B cell (primary cell): ENCODE measurements at regions not wholly inside any gene's neighbourhood (a gene's known extent, or its start where the extent isn't known, plus 50 kb on each side); places are given as distances from the start of the nearest gene placed in this dataset.

Experiments used
- ATAC-seq: fragments of 200-7000 bp; cut with Tn5 transposase; one replicate; pipeline ENCODE4 v1.10.0; 2021; ENCODE audit warnings: low read depth, mild to moderate bottlenecking, moderate number of reproducible peaks, moderate library complexity
- CTCF ChIA-PET: fragments of 350-600 bp; sonication (Branson Sonifier 250); formaldehyde crosslinking; loops from one replicate; lab custom pipeline; 2021; ENCODE audit warnings: antibody characterized with exemption, inconsistent platforms; lab: Charles Lee
- POLR2A ChIA-PET: fragments of 350-600 bp; sonication (Branson Sonifier 250); formaldehyde crosslinking; loops from one replicate; lab custom pipeline; 2021; ENCODE audit warnings: antibody characterized with exemption; lab: Charles Lee
- DNase-seq: peaks from one replicate; pipeline ENCODE4 v3.0.0; 2013
- H2AFZ ChIP-seq: 2 replicates; pipeline ENCODE4 v1.6.1; 2012; ENCODE audit warnings: mild to moderate bottlenecking, low read depth, low read length; ENCODE audit not compliant: insufficient read depth, poor library complexity, severe bottlenecking
- H3K27ac ChIP-seq, 2 donors: 1 replicate in 1 of 2; 2 replicates in 1 of 2; pipeline ENCODE4 v1.5.1; 2012 to 2013; ENCODE audit warnings: low read length in 2 of 2, mild to moderate bottlenecking in 2 of 2, moderate library complexity in 1 of 2
- H3K27me3 ChIP-seq, 4 experiments: fragments of 200-600 bp in 1 of 4; sonication (generic) in 1 of 4; replicated peaks in 1 of 4; 1 replicate in 2 of 4; 2 replicates in 2 of 4; pipeline versions ENCODE4 v1.6.1 to v1.7.0; 2013 to 2016; ENCODE audit warnings: low read length in 3 of 4, mild to moderate bottlenecking in 2 of 4, mixed read lengths in 1 of 4, moderate library complexity in 1 of 4; ENCODE audit not compliant: insufficient read depth in 4 of 4, control insufficient read depth in 3 of 4; ENCODE audit errors: control extremely low read depth in 1 of 4
- H3K36me3 ChIP-seq, 2 experiments: replicated peaks in 1 of 2; 1 replicate in 1 of 2; 2 replicates in 1 of 2; pipeline versions ENCODE4 v1.6.1 to v1.7.1; 2013; ENCODE audit warnings: low read length in 1 of 2; ENCODE audit not compliant: insufficient read depth in 2 of 2, control insufficient read depth in 1 of 2; ENCODE audit errors: control extremely low read depth in 1 of 2, extremely low read depth in 1 of 2
- H3K4me1 ChIP-seq, 2 donors: fragments of 200-600 bp in 1 of 2; sonication (generic) in 1 of 2; 1 replicate in 1 of 2; 2 replicates in 1 of 2; pipeline versions ENCODE4 v1.5.1 to v1.6.1; 2013 to 2017; ENCODE audit warnings: low read length in 2 of 2; ENCODE audit not compliant: control insufficient read depth in 2 of 2, insufficient read depth in 2 of 2
- H3K4me2 ChIP-seq: replicated peaks from 2 replicates; pipeline ENCODE3; 2012; ENCODE audit warnings: mild to moderate bottlenecking, low read depth, low read length; ENCODE audit not compliant: poor library complexity, severe bottlenecking
- H3K4me3 ChIP-seq, 5 experiments: fragments of 200-600 bp in 1 of 5; sonication (generic) in 1 of 5; 1 replicate in 3 of 5; 2 replicates in 2 of 5; pipeline versions ENCODE4 v1.5.1 to v1.7.0; 2011 to 2016; ENCODE audit warnings: low read length in 4 of 5, mild to moderate bottlenecking in 4 of 5, low read depth in 2 of 5, control low read depth in 1 of 5, moderate library complexity in 1 of 5; ENCODE audit not compliant: insufficient read depth in 1 of 5; ENCODE audit errors: control extremely low read depth in 1 of 5, extremely low read depth in 1 of 5
- H3K79me2 ChIP-seq: fragments of 200-600 bp; sonication (generic); one replicate; pipeline ENCODE4 v1.6.0; 2016; ENCODE audit warnings: low read length; ENCODE audit not compliant: control insufficient read depth, insufficient read depth
- H3K9ac ChIP-seq: fragments of 200-600 bp; sonication (generic); 2 replicates; pipeline ENCODE4 v1.6.1; 2017; ENCODE audit warnings: mild to moderate bottlenecking, low read length, moderate library complexity
- H3K9me3 ChIP-seq, 3 donors: one replicate each; pipeline versions ENCODE4 v1.6.1 to v1.7.1; 2013; ENCODE audit warnings: low read length in 2 of 3; ENCODE audit not compliant: control insufficient read depth in 2 of 3, insufficient read depth in 1 of 3; ENCODE audit errors: control extremely low read depth in 1 of 3
- H4K20me1 ChIP-seq: 2 replicates; pipeline ENCODE4 v1.6.0; 2012; ENCODE audit warnings: mild to moderate bottlenecking, low read length; ENCODE audit not compliant: insufficient read depth, control insufficient read depth, poor library complexity, severe bottlenecking
- H3K27ac Mint-ChIP-seq: one replicate; pipeline ENCODE4 v1.8.0; 2021; ENCODE audit warnings: mixed read lengths
- H3K27me3 Mint-ChIP-seq: one replicate; pipeline ENCODE4 v1.8.0; 2021; ENCODE audit warnings: mixed read lengths
- H3K4me1 Mint-ChIP-seq: one replicate; pipeline ENCODE4 v1.8.0; 2021; ENCODE audit warnings: mixed read lengths
- H3K4me3 Mint-ChIP-seq: one replicate; pipeline ENCODE4 v1.8.0; 2021; ENCODE audit warnings: mixed read lengths
- H3K9me3 Mint-ChIP-seq: one replicate; pipeline ENCODE4 v1.8.0; 2022; ENCODE audit warnings: mixed read lengths; ENCODE audit not compliant: insufficient read depth
- EZH2 ChIP-seq: IDR thresholded peaks from 2 replicates; pipeline ENCODE4 v1.6.1; 2012; ENCODE audit warnings: borderline replicate concordance, low read depth, mild to moderate bottlenecking, moderate library complexity, low read length; ENCODE audit not compliant: insufficient read depth, poor library complexity, severe bottlenecking
- WGBS: methylation state at CpG from one replicate; pipeline ENCODE4 v1.1.5; 2013; ENCODE audit warnings: missing lambda C conversion rate; ENCODE audit not compliant: insufficient coverage; 5-methylcytosine and 5-hydroxymethylcytosine counted together
- intact Hi-C: fragments of 100-400 bp; cut with micrococcal nuclease; formaldehyde crosslinking; loops from one replicate; pipeline ENCODE4 v1.10.0; 2022
- TF ChIP-seq, protein P1 (sequence below): fragments of 200-600 bp; IDR thresholded peaks from one replicate; pipeline ENCODE4 v1.8.0; 2022; ENCODE audit warnings: antibody characterized with exemption, mild to moderate bottlenecking

DNA sequence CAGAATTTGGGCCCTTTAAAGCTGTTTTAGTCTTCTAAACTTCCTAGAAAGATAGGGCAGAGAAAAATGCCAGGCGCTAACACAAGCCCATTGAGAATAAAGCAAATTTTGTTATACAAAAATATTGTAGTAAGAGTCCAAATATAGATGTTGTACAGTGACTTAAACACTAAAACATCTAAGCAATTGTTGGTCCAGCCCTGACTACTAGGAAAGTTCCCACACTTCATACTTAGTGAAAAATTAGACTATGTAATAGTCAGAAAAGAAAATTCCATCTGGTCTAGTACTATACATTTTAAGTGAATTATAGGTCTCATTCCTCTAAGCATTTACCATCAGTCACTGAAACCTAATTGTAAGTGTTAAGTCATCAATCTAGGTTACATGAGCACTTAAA, 1518.3 kb upstream of the SLC10A2 start:
- Histone ChIP-seq H3K79me2 (no peaks in the 10 kb centered on the region), H4K20me1 (no peaks in the 10 kb centered on the region), H3K9ac (no peak overlapping the region), H3K27ac (no peak overlapping the region), H3K4me1 (no peaks in the 10 kb centered on the region), H3K9me3 (no peaks in the 10 kb centered on the region), H3K27me3 (no peaks in the 10 kb centered on the region), H3K4me3 (no peak overlapping the region), H2AFZ (no peak overlapping the region), H3K36me3 (no peaks in the 10 kb centered on the region), H3K4me2 (no peak overlapping the region)
- Mint-ChIP-seq H3K27me3 (no peaks in the 10 kb centered on the region), H3K27ac (no peak overlapping the region), H3K4me3 (no peak overlapping the region), H3K4me1 (no peaks in the 10 kb centered on the region), H3K9me3 (no peaks in the 10 kb centered on the region)
- intact Hi-C loops, result no loop called here
- ATAC-seq (no peak), DNase-seq (no peak)
- WGBS, result no CpG with 5 or more reads among the region's 1 CpG
- ChIA-PET POLR2A (no interaction called here), CTCF (no interaction called here)
- TF ChIP-seq, protein P1, sequence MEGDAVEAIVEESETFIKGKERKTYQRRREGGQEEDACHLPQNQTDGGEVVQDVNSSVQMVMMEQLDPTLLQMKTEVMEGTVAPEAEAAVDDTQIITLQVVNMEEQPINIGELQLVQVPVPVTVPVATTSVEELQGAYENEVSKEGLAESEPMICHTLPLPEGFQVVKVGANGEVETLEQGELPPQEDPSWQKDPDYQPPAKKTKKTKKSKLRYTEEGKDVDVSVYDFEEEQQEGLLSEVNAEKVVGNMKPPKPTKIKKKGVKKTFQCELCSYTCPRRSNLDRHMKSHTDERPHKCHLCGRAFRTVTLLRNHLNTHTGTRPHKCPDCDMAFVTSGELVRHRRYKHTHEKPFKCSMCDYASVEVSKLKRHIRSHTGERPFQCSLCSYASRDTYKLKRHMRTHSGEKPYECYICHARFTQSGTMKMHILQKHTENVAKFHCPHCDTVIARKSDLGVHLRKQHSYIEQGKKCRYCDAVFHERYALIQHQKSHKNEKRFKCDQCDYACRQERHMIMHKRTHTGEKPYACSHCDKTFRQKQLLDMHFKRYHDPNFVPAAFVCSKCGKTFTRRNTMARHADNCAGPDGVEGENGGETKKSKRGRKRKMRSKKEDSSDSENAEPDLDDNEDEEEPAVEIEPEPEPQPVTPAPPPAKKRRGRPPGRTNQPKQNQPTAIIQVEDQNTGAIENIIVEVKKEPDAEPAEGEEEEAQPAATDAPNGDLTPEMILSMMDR, result no peak
- no peak for TF ChIP-seq EZH2

DNA sequence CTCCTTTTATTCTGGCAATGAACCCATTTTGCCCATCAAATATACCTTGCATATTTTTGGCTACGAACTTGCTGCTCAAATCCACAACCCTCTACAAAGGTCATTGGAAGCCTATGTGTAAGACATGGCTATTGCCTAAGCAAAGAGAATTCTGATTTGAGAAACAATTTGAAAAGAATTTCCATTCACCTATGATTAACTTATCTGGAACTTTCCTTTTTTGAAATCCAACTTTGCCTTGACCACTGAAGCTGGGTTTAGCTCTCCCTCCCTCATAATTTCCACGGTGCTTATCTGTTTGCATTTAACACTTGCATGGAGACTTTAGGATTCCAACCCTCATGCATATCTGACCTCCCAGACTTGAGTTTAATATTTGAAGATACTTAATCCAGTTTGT, 1514.7 kb upstream of the SLC10A2 start:
- no peak for ATAC-seq
- no peak overlapping the region for H3K27ac Mint-ChIP-seq
- intact Hi-C loops, result no loop called here
- no peaks in the 10 kb centered on the region for H3K4me1 Mint-ChIP-seq
- H3K9ac ChIP-seq, result no peak overlapping the region
- no peaks in the 10 kb centered on the region for H4K20me1 ChIP-seq
- H3K4me3 ChIP-seq, result no peak overlapping the region
- H3K27me3 Mint-ChIP-seq, result no peaks in the 10 kb centered on the region
- no peaks in the 10 kb centered on the region for H3K9me3 Mint-ChIP-seq
- ChIA-PET CTCF (no interaction called here), POLR2A (no interaction called here)
- H2AFZ ChIP-seq, result no peak overlapping the region
- no peak overlapping the region for H3K4me3 Mint-ChIP-seq
- H3K36me3 ChIP-seq, result no peaks in the 10 kb centered on the region
- no peak for DNase-seq
- no peaks in the 10 kb centered on the region for H3K27me3 ChIP-seq
- TF ChIP-seq EZH2, result no peak
- TF ChIP-seq, protein P1, result no peak
- H3K9me3 ChIP-seq, result peaks cover 0 to 4% (median 0%) of the 10 kb centered on the region in 3 donors
- no CpG with 5 or more reads among the region's 2 CpGs for WGBS
- no peak overlapping the region for H3K27ac ChIP-seq
- no peaks in the 10 kb centered on the region for H3K4me1 ChIP-seq
- no peaks in the 10 kb centered on the region for H3K79me2 ChIP-seq
- no peak overlapping the region for H3K4me2 ChIP-seq
